Parathyroid adenoma (tissue), 2 donors: ENCODE measurements at regions not wholly inside any gene's neighbourhood (a gene's known extent, or its start where the extent isn't known, plus 50 kb on each side); places are given as distances from the start of the nearest gene placed in this dataset.

Source experiments
- H2AFZ ChIP-seq: fragments of 300-600 bp; sonication (generic); one replicate; pipeline ENCODE4 v1.7.0; 2017; ENCODE audit warnings: antibody characterized with exemption, mild to moderate bottlenecking
- H3K27ac ChIP-seq: fragments of 300-600 bp; sonication (generic); one replicate; pipeline ENCODE4 v1.7.0; 2017
- H3K27me3 ChIP-seq: fragments of 300-600 bp; sonication (generic); one replicate; pipeline ENCODE4 v1.7.0; 2017; ENCODE audit warnings: low read length; ENCODE audit not compliant: control insufficient read depth, insufficient read depth
- H3K36me3 ChIP-seq: fragments of 300-600 bp; sonication (generic); one replicate; pipeline ENCODE4 v1.7.0; 2017; ENCODE audit warnings: low read length; ENCODE audit not compliant: control insufficient read depth, insufficient read depth
- H3K4me1 ChIP-seq: fragments of 300-600 bp; sonication (generic); one replicate; pipeline ENCODE4 v1.7.0; 2017; ENCODE audit warnings: control low read depth
- H3K4me2 ChIP-seq: fragments of 300-600 bp; sonication (generic); one replicate; pipeline ENCODE4 v1.7.0; 2017; ENCODE audit warnings: low read length
- H3K4me3 ChIP-seq: fragments of 300-600 bp; sonication (generic); one replicate; pipeline ENCODE4 v1.7.0; 2017; ENCODE audit warnings: low read depth, low read length
- H3K79me2 ChIP-seq: fragments of 300-600 bp; sonication (generic); one replicate; pipeline ENCODE4 v1.7.0; 2017; ENCODE audit warnings: control low read depth
- H3K9ac ChIP-seq: fragments of 300-600 bp; sonication (generic); one replicate; pipeline ENCODE4 v1.7.0; 2017; ENCODE audit warnings: mild to moderate bottlenecking
- H3K9me3 ChIP-seq: fragments of 300-600 bp; sonication (generic); one replicate; pipeline ENCODE4 v1.7.0; 2017; ENCODE audit warnings: low read length; ENCODE audit not compliant: control insufficient read depth
- CTCF ChIP-seq: fragments of 300-600 bp; sonication (generic); IDR thresholded peaks from one replicate; pipeline ENCODE4 v1.7.0; 2017; ENCODE audit warnings: antibody characterized with exemption, mild to moderate bottlenecking
- donor health status: primary hyperparathyroidism.

- Histone ChIP-seq H3K4me3 (no peak overlapping the region), H2AFZ (no peak overlapping the region), H3K27me3 (no peaks in the 10 kb centered on the region), H3K9me3 (no peaks in the 10 kb centered on the region), H3K79me2 (no peaks in the 10 kb centered on the region), H3K27ac (no peak overlapping the region), H3K4me1 (no peaks in the 10 kb centered on the region), H3K9ac (no peak overlapping the region), H3K36me3 (peaks cover 2% of the 10 kb centered on the region), H3K4me2 (no peak overlapping the region)
- TF ChIP-seq CTCF = no peak
These were observed 656.1 kb downstream of the TBC1D4 start for GRCh38 chr13:74825938-74826246.

- no peak for TF ChIP-seq CTCF
- no peak overlapping the region for H3K4me3 ChIP-seq
- H3K36me3 ChIP-seq = peaks cover 2% of the 10 kb centered on the region
These were observed 656.6 kb downstream of the TBC1D4 start for GRCh38 chr13:74825152-74825937.

GRCh38 chr13:74820809-74821208 lies 661.2 kb downstream of the TBC1D4 start:
- no peak overlapping the region for H3K4me2 ChIP-seq
- no peaks in the 10 kb centered on the region for H3K79me2 ChIP-seq
- no peaks in the 10 kb centered on the region for H3K9me3 ChIP-seq
- H3K4me3 ChIP-seq = no peak overlapping the region
- no peak overlapping the region for H2AFZ ChIP-seq
- H3K9ac ChIP-seq = no peak overlapping the region
- no peaks in the 10 kb centered on the region for H3K27me3 ChIP-seq
- H3K27ac ChIP-seq = no peak overlapping the region
- no peaks in the 10 kb centered on the region for H3K4me1 ChIP-seq
- no peak for TF ChIP-seq CTCF
- peaks cover 2% of the 10 kb centered on the region for H3K36me3 ChIP-seq

More at GRCh38 chr13:74825152-74825937, 656.6 kb downstream of the TBC1D4 start:
- H3K4me2 ChIP-seq = no peak overlapping the region
- H3K27me3 ChIP-seq = no peaks in the 10 kb centered on the region
- H3K79me2 ChIP-seq = no peaks in the 10 kb centered on the region
- no peaks in the 10 kb centered on the region for H3K4me1 ChIP-seq
- H3K9me3 ChIP-seq = no peaks in the 10 kb centered on the region
- H3K27ac ChIP-seq = no peak overlapping the region
- no peak overlapping the region for H3K9ac ChIP-seq
- H2AFZ ChIP-seq = no peak overlapping the region

DNA sequence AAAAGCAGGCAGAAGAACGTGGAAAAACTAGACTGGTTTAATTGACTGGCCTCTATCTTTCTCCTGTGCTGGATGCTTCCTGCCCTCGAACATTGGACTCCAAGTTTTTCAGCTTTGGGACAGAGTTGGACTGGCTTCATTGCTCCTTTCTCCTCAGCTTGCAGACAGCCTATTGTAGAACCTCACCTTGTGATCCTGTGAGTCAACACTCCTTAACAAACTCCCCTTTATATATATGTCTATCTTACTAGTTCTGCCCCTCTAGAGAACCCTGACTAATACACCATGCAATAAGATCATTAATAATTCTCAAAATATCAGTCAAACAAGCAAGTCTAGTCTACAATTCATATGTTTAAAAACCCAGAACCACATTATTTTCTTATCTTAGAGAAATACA lies 662.4 kb downstream of the TBC1D4 start:
- H3K9ac ChIP-seq = no peak overlapping the region
- no peaks in the 10 kb centered on the region for H3K79me2 ChIP-seq
- no peak overlapping the region for H2AFZ ChIP-seq
- H3K36me3 ChIP-seq = no peaks in the 10 kb centered on the region
- H3K4me1 ChIP-seq = no peaks in the 10 kb centered on the region
- H3K4me2 ChIP-seq = no peak overlapping the region
- H3K27ac ChIP-seq = no peak overlapping the region
- no peak for TF ChIP-seq CTCF
- no peaks in the 10 kb centered on the region for H3K27me3 ChIP-seq
- no peak overlapping the region for H3K4me3 ChIP-seq
- H3K9me3 ChIP-seq = no peaks in the 10 kb centered on the region

- H3K4me1 ChIP-seq = no peaks in the 10 kb centered on the region
- H3K79me2 ChIP-seq = no peaks in the 10 kb centered on the region
- no peak overlapping the region for H2AFZ ChIP-seq
- no peak overlapping the region for H3K4me2 ChIP-seq
- no peak overlapping the region for H3K27ac ChIP-seq
- H3K27me3 ChIP-seq = no peaks in the 10 kb centered on the region
- no peak for TF ChIP-seq CTCF
- no peaks in the 10 kb centered on the region for H3K9me3 ChIP-seq
- H3K36me3 ChIP-seq = no peaks in the 10 kb centered on the region
- H3K9ac ChIP-seq = no peak overlapping the region
- no peak overlapping the region for H3K4me3 ChIP-seq
These were observed 665.2 kb downstream of the TBC1D4 start for GRCh38 chr13:74816737-74817136.
